GM19025 (cell line): ENCODE measurements at regions not wholly inside any gene's neighbourhood (a gene's known extent, or its start where the extent isn't known, plus 50 kb on each side); places are given as distances from the start of the nearest gene placed in this dataset.

Experiments used
- ATAC-seq: cut with Tn5 transposase; IDR thresholded peaks from one replicate; pipeline ENCODE4 v1.9.1; 2021; ENCODE audit warnings: mild to moderate bottlenecking, low read depth, moderate library complexity; ENCODE audit not compliant: unreplicated experiment

DNA sequence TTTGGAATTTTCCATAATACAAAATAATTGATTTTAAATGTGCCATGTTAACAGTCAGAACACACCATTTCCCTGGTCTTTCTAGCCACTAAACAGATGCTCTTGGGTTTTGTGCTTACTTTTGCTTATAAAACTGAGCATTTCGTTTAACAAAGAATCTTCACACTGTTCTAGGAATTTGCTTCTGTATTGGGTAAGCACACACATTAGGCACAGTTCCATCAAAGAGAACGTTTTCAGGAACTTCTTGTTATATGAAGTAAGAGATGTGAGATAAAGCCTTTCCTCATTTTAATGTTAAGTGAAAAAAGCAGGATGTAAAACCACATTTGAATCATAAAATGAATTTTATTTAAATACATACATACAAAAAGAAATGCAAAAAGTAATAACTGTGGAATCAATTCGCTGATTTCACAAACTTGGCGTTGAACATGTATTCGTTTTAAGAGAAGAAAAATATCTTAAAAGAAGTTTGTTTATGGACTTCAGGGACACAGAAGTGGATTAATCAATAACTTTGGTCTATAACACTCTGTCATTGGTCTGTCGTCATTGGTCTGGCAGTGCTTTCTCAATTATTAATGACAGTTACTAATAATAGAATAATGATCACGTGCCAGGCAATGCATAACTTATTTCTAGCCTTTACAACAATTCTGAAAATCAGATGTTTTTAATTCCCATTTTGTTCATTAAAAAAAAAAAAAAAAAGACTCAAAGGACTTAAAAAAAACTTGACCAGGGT, 199.9 kb upstream of the PRDM1 start:
- ATAC-seq: no peak

DNA sequence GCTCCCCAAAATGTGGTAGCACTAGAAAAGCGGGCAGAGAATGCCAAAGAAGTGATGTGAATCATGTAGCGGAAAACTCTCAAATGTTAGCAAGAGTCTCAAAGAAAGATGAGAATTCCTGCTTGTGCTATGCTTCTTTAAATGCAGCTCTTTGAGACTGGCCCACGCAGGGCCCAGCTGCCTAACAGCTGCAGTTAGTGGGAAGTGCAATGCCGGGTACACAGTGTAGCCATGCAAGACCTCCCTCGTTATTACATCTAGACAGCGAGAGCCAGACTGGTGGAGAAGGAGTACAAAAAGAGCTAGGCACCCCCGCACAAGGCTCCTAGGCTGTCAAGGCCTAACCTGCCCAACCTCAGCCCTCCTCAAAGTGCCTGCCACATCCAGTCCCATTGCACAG, 201.7 kb upstream of the PRDM1 start:
- ATAC-seq: no peak

DNA sequence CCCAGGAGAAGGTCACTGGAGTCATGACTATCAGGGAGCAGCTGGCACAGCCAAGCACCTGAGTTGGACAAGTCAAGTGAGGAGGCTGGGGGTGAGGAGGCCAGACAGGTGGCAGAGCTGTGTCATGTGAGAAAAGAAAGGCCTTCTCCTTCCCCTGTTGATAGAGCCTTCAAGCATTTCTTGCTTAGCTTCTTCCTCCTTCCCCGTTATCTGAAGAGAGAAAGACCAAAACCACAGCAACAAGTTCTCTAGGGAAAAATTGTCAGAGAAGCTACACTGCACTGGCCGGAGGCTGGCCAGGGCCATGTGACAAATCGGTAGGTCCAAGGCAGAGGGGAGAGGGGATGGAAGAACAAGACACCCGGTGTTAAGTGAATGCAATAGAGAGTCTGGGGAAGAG, 202.1 kb upstream of the PRDM1 start:
- no peak for ATAC-seq

DNA sequence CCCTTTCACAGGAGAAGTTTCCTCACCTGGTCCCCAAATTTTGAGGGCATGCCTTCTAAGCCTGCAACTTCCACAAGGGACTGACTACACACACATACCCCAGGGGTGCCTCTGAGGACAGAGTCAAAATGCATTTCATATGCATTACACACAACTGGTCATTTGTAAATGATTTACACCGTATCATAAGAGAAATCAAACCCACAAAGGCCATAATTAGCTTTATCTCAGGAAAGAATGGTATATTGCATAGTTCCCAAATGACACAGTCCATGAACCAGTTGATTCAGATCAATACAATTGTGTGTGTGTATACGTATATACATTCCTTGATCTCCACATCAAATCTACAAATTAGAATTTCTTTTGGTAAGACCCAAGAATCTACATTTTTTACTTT, 203.3 kb upstream of the PRDM1 start:
- no peak for ATAC-seq

GRCh38 chr6:105882121-105882803, 203.9 kb upstream of the PRDM1 start:
- ATAC-seq: no peak

DNA sequence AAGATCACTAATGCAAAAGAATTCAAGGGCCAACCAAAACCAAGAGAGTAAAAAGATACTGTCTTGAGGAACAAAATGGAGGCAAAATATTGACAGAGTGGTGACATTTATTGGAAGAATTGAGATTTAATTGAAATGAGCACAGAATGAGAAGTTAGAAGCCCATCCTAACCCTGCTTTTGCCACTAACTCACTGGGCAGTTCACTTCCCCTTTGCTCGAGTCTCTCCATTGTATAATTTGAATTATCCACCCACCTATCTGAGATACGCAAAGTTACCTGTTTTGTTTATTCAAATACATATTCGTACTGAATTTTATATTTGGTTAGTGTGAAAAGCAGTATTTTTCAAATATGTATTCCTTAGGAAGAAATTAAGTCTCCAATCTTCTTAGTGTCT, 204.5 kb upstream of the PRDM1 start:
- ATAC-seq: no peak

GRCh38 chr6:105880030-105880492, 206.1 kb upstream of the PRDM1 start:
- ATAC-seq: peak; percentile 65

GRCh38 chr6:105879146-105879545, 207.0 kb upstream of the PRDM1 start:
- ATAC-seq: no peak

DNA sequence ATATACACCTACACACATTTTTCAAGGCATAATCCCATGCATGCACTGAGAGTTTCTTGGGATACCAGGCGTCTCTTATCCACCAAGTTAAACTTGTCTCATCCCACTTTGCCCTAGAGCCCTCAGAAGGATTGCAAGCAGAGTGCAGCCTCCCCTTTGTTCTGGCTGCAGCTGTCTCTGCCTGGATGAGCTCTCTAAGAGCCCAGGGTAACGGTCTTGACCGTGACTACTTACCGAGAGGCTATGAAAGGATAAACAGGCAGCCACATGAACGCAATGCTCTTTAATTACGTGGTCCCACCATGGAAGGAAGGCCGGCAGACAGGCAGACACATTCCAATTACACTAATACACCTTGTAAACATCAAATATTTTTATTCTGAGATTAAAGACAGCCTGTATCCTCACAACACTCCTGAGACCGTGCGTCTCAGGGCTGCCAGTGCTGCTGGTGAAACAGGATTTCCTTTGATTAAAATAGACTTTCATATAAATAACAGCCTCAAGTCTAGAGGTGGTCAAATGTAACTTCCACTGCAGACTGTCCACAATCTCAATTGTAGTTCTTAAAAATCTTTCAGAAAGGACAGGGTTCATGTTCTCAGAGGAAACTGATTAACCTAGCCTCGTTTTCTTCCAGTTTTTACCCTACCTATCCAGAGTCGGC, 210.0 kb upstream of the PRDM1 start:
- no peak for ATAC-seq

GRCh38 chr6:105874835-105875626, 211.1 kb upstream of the PRDM1 start:
- ATAC-seq: no peak

GRCh38 chr6:105873799-105874198, 212.3 kb upstream of the PRDM1 start:
- no peak for ATAC-seq

- ATAC-seq: no peak
Observed at GRCh38 chr6:105873211-105873704, 212.9 kb upstream of the PRDM1 start.

- ATAC-seq: no peak
Observed at GRCh38 chr6:105872249-105872648, 213.9 kb upstream of the PRDM1 start.

DNA sequence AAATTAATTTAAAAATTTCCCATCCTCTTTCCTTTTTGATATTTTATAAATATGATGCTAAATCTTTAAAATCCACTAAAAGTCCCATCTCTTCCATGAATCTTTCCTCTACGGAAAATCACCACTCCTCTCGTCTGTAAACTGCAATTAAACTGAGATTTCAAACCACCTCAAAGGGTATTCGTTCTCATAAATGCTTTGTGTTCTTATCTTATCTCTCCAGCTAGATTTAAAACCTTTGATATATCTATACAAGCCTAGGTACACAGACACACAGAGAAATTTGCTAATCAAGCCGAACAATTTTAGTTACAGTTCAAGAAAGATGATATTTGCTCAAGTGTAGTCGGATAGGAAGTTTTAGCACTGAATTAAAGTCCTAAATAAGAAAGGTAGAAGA, 214.6 kb upstream of the PRDM1 start:
- no peak for ATAC-seq

DNA sequence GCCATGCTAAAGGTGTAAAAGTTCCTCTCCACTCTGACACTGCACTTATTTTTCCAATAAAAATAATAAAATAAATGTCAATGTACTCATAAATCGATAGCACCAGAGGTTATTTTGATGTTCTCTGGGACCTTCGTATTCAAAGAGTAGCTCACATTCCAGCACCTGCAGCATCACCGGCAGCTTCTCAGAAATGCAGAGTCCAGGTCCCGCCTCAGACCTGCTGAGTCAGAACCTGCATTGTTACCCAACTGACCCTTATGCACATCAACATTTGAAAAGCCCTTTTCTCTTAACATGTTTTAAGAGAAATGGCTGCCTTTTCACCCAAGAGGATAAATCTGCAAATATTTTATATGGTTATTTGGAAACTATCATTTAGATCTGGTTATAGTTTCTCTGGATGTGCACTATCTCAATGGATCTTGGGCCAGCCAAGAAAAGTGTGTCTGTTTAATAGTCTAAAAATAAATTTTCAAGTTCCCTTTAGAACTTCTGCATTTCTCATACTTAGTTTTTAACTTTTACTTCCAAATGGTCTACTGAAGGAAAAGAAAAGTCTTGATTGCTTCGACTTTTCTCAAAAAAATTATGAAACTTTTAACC, 216.2 kb upstream of the PRDM1 start:
- ATAC-seq: no peak

- no peak for ATAC-seq
Observed at GRCh38 chr6:105868823-105869460, 217.2 kb upstream of the PRDM1 start.

GRCh38 chr6:105867821-105868220, 218.3 kb upstream of the PRDM1 start:
- ATAC-seq: no peak

GRCh38 chr6:105867277-105867676, 218.9 kb upstream of the PRDM1 start:
- ATAC-seq: no peak

DNA sequence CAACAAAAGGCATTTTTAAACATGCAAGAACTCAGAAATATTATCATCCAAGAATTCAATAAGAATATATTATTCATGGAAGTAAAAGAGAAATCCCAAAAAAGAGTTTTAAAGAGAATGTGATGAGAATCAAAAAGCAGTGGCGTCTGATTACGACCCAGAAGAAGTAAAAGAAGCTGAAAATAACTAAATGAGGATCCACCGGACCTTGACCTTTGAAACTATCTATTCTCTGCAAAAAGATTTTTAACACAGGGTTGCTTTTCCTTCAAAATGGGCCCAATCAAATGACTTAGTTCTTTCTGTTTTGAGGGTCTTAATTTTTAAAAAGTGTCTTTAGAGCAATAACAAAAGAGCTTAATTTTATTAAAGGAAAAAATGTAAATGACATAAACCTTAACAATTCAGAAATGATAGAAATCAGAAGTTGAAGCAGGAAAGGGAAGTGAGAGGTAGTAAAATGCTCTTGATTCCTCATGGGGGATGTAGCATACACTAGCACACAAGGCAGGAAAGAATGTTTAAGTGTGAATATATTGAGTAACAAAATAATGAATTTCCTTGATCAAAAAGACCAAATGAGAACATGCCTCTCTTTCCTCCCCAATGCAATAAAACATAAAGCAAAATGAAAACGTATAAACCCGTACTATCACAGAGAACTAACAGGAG, 223.1 kb upstream of the PRDM1 start:
- no peak for ATAC-seq
